ENCODE measurements at regions not wholly inside any gene's neighbourhood (a gene's known extent, or its start where the extent isn't known, plus 50 kb on each side); places are given as distances from the start of the nearest gene placed in this dataset.

- no peak for DNase-seq
- WGBS, 4 donors, result 42 to 52% (median 46%) methylated on average over 2 of the region's 2 CpGs
- Histone ChIP-seq H3K4me1 (replicated peaks in 1 of 2) (no peaks in the 10 kb centered on the region), H3K27ac (no peak overlapping the region), H3K9me3 (replicated peaks in 1 of 3) (no peaks in the 10 kb centered on the region), H3K4me3 (no peak overlapping the region), H3K27me3 (no peaks in the 10 kb centered on the region), H3K36me3 (replicated peaks in 1 of 2) (no peaks in the 10 kb centered on the region)
- intact Hi-C loops (cut with DNase I), result no loop called here
- TF ChIP-seq CTCF (IDR thresholded peaks at IDR 0.05), result no peak
- no peak for TF ChIP-seq POLR2A (IDR thresholded peaks at IDR 0.05)
These were observed 352.4 kb downstream of the CD109 start for GRCh38 chr6:74048387-74048786.

DNA sequence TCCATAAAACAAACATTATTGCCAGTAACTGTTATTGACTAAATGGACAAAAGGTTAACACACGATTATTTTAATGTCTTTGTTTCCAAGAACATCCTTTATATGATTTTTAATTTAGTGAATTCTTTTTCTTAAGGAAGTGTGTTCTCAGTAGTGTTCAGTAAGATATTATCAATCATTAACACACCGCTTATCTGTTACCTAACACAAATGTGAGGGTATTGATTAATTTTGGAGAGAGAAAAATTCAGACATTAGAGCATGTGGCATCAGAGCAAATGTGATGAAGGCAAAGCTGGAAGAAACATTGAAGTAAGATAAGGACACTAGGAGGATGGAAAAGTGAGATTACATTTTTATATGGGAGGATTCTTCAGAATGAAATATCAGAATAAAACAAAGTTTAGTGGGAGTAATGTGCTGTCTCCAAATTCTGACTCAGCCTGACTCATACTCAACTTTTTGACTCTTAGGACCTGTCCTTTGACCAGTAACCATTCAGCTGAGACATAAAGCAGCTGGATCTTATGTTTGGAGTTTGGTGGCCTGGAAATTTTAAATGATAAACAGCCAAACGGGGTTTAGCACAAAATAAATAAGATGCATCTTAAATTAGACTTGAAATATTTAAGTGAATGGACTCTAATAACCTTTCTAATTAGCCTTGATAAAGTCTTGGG lies 348.6 kb downstream of the CD109 start:
- Histone ChIP-seq H3K9me3 (replicated peaks in 1 of 3) (no peaks in the 10 kb centered on the region), H3K27ac (no peak overlapping the region), H3K36me3 (replicated peaks in 1 of 2) (no peaks in the 10 kb centered on the region), H3K27me3 (no peaks in the 10 kb centered on the region), H3K4me1 (replicated peaks in 1 of 2) (no peaks in the 10 kb centered on the region), H3K4me3 (no peak overlapping the region)
- no peak for TF ChIP-seq POLR2A (IDR thresholded peaks at IDR 0.05)
- TF ChIP-seq CTCF (IDR thresholded peaks at IDR 0.05), result no peak
- intact Hi-C loops (cut with DNase I), result no loop called here
- WGBS, 4 donors, result 49 to 53% (median 52%) methylated on average over 3 of the region's 3 CpGs
- DNase-seq, result no peak

- intact Hi-C loops (cut with DNase I), result no loop called here
- 51 to 100% (median 65%) methylated on average over 1 to 3 of the region's 3 CpGs for WGBS, 4 donors
- no peak for TF ChIP-seq POLR2A (IDR thresholded peaks at IDR 0.05)
- TF ChIP-seq CTCF (IDR thresholded peaks at IDR 0.05), result no peak
- Histone ChIP-seq H3K27ac (no peak overlapping the region), H3K4me3 (no peak overlapping the region), H3K36me3 (replicated peaks in 1 of 2) (no peaks in the 10 kb centered on the region), H3K9me3 (replicated peaks in 1 of 3) (no peaks in the 10 kb centered on the region), H3K4me1 (replicated peaks in 1 of 2) (no peaks in the 10 kb centered on the region), H3K27me3 (no peaks in the 10 kb centered on the region)
- no peak for DNase-seq
These were observed 345.4 kb downstream of the CD109 start for GRCh38 chr6:74041420-74041819.

DNA sequence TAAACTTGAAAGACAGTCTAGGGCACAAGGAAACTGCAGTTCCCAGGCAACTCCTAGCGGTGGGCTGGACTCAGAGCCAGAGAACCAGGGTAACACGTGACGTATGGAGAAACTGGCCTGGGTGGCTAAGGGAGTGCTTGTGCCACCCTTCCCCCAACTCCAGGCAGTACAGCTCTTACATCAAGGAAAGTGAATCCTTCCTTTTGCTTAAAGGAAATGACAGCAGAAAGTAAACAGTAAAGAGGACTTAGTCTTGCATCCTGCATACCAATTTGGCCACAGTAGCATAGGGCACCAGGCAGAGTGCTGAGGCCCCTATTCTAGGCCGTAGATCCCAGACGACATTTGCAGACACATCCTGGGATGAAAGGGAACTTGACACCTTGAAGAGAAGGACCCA lies 322.8 kb downstream of the CD109 start:
- no peaks in the 10 kb centered on the region for H3K27me3 ChIP-seq
- WGBS, 4 donors, result 51 to 68% (median 61%) methylated on average over 5 of the region's 5 CpGs
- TF ChIP-seq CTCF (IDR thresholded peaks at IDR 0.05), result no peak
- no peak for TF ChIP-seq POLR2A (IDR thresholded peaks at IDR 0.05)
- no peaks in the 10 kb centered on the region for H3K9me3 ChIP-seq (replicated peaks in 1 of 3)
- no peak overlapping the region for H3K4me3 ChIP-seq
- no peaks in the 10 kb centered on the region for H3K4me1 ChIP-seq (replicated peaks in 1 of 2)
- intact Hi-C loops (cut with DNase I), result no loop called here
- H3K36me3 ChIP-seq (replicated peaks in 1 of 2), result no peaks in the 10 kb centered on the region
- no peak for DNase-seq
- no peak overlapping the region for H3K27ac ChIP-seq
